B cell (primary cell): ENCODE measurements at regions not wholly inside any gene's neighbourhood (a gene's known extent, or its start where the extent isn't known, plus 50 kb on each side); places are given as distances from the start of the nearest gene placed in this dataset.

Experiments
- ATAC-seq: fragments of 200-7000 bp; cut with Tn5 transposase; one replicate; pipeline ENCODE4 v1.10.0; 2021; ENCODE audit warnings: low read depth, mild to moderate bottlenecking, moderate number of reproducible peaks, moderate library complexity
- CTCF ChIA-PET: fragments of 350-600 bp; sonication (Branson Sonifier 250); formaldehyde crosslinking; loops from one replicate; lab custom pipeline; 2021; ENCODE audit warnings: antibody characterized with exemption, inconsistent platforms; lab: Charles Lee
- POLR2A ChIA-PET: fragments of 350-600 bp; sonication (Branson Sonifier 250); formaldehyde crosslinking; loops from one replicate; lab custom pipeline; 2021; ENCODE audit warnings: antibody characterized with exemption; lab: Charles Lee
- DNase-seq: peaks from one replicate; pipeline ENCODE4 v3.0.0; 2013
- H2AFZ ChIP-seq: 2 replicates; pipeline ENCODE4 v1.6.1; 2012; ENCODE audit warnings: mild to moderate bottlenecking, low read depth, low read length; ENCODE audit not compliant: insufficient read depth, poor library complexity, severe bottlenecking
- H3K27ac ChIP-seq, 2 donors: 1 replicate in 1 of 2; 2 replicates in 1 of 2; pipeline ENCODE4 v1.5.1; 2012 to 2013; ENCODE audit warnings: low read length in 2 of 2, mild to moderate bottlenecking in 2 of 2, moderate library complexity in 1 of 2
- H3K27me3 ChIP-seq, 4 experiments: fragments of 200-600 bp in 1 of 4; sonication (generic) in 1 of 4; replicated peaks in 1 of 4; 1 replicate in 2 of 4; 2 replicates in 2 of 4; pipeline versions ENCODE4 v1.6.1 to v1.7.0; 2013 to 2016; ENCODE audit warnings: low read length in 3 of 4, mild to moderate bottlenecking in 2 of 4, mixed read lengths in 1 of 4, moderate library complexity in 1 of 4; ENCODE audit not compliant: insufficient read depth in 4 of 4, control insufficient read depth in 3 of 4; ENCODE audit errors: control extremely low read depth in 1 of 4
- H3K36me3 ChIP-seq, 2 experiments: replicated peaks in 1 of 2; 1 replicate in 1 of 2; 2 replicates in 1 of 2; pipeline versions ENCODE4 v1.6.1 to v1.7.1; 2013; ENCODE audit warnings: low read length in 1 of 2; ENCODE audit not compliant: insufficient read depth in 2 of 2, control insufficient read depth in 1 of 2; ENCODE audit errors: control extremely low read depth in 1 of 2, extremely low read depth in 1 of 2
- H3K4me1 ChIP-seq, 2 donors: fragments of 200-600 bp in 1 of 2; sonication (generic) in 1 of 2; 1 replicate in 1 of 2; 2 replicates in 1 of 2; pipeline versions ENCODE4 v1.5.1 to v1.6.1; 2013 to 2017; ENCODE audit warnings: low read length in 2 of 2; ENCODE audit not compliant: control insufficient read depth in 2 of 2, insufficient read depth in 2 of 2
- H3K4me2 ChIP-seq: replicated peaks from 2 replicates; pipeline ENCODE3; 2012; ENCODE audit warnings: mild to moderate bottlenecking, low read depth, low read length; ENCODE audit not compliant: poor library complexity, severe bottlenecking
- H3K4me3 ChIP-seq, 5 experiments: fragments of 200-600 bp in 1 of 5; sonication (generic) in 1 of 5; 1 replicate in 3 of 5; 2 replicates in 2 of 5; pipeline versions ENCODE4 v1.5.1 to v1.7.0; 2011 to 2016; ENCODE audit warnings: low read length in 4 of 5, mild to moderate bottlenecking in 4 of 5, low read depth in 2 of 5, control low read depth in 1 of 5, moderate library complexity in 1 of 5; ENCODE audit not compliant: insufficient read depth in 1 of 5; ENCODE audit errors: control extremely low read depth in 1 of 5, extremely low read depth in 1 of 5
- H3K79me2 ChIP-seq: fragments of 200-600 bp; sonication (generic); one replicate; pipeline ENCODE4 v1.6.0; 2016; ENCODE audit warnings: low read length; ENCODE audit not compliant: control insufficient read depth, insufficient read depth
- H3K9ac ChIP-seq: fragments of 200-600 bp; sonication (generic); 2 replicates; pipeline ENCODE4 v1.6.1; 2017; ENCODE audit warnings: mild to moderate bottlenecking, low read length, moderate library complexity
- H3K9me3 ChIP-seq, 3 donors: one replicate each; pipeline versions ENCODE4 v1.6.1 to v1.7.1; 2013; ENCODE audit warnings: low read length in 2 of 3; ENCODE audit not compliant: control insufficient read depth in 2 of 3, insufficient read depth in 1 of 3; ENCODE audit errors: control extremely low read depth in 1 of 3
- H4K20me1 ChIP-seq: 2 replicates; pipeline ENCODE4 v1.6.0; 2012; ENCODE audit warnings: mild to moderate bottlenecking, low read length; ENCODE audit not compliant: insufficient read depth, control insufficient read depth, poor library complexity, severe bottlenecking
- H3K27ac Mint-ChIP-seq: one replicate; pipeline ENCODE4 v1.8.0; 2021; ENCODE audit warnings: mixed read lengths
- H3K27me3 Mint-ChIP-seq: one replicate; pipeline ENCODE4 v1.8.0; 2021; ENCODE audit warnings: mixed read lengths
- H3K4me1 Mint-ChIP-seq: one replicate; pipeline ENCODE4 v1.8.0; 2021; ENCODE audit warnings: mixed read lengths
- H3K4me3 Mint-ChIP-seq: one replicate; pipeline ENCODE4 v1.8.0; 2021; ENCODE audit warnings: mixed read lengths
- H3K9me3 Mint-ChIP-seq: one replicate; pipeline ENCODE4 v1.8.0; 2022; ENCODE audit warnings: mixed read lengths; ENCODE audit not compliant: insufficient read depth
- EZH2 ChIP-seq: IDR thresholded peaks from 2 replicates; pipeline ENCODE4 v1.6.1; 2012; ENCODE audit warnings: borderline replicate concordance, low read depth, mild to moderate bottlenecking, moderate library complexity, low read length; ENCODE audit not compliant: insufficient read depth, poor library complexity, severe bottlenecking
- WGBS: methylation state at CpG from one replicate; pipeline ENCODE4 v1.1.5; 2013; ENCODE audit warnings: missing lambda C conversion rate; ENCODE audit not compliant: insufficient coverage; 5-methylcytosine and 5-hydroxymethylcytosine counted together
- intact Hi-C: fragments of 100-400 bp; cut with micrococcal nuclease; formaldehyde crosslinking; loops from one replicate; pipeline ENCODE4 v1.10.0; 2022
- TF ChIP-seq, protein P1 (sequence below): fragments of 200-600 bp; IDR thresholded peaks from one replicate; pipeline ENCODE4 v1.8.0; 2022; ENCODE audit warnings: antibody characterized with exemption, mild to moderate bottlenecking

DNA sequence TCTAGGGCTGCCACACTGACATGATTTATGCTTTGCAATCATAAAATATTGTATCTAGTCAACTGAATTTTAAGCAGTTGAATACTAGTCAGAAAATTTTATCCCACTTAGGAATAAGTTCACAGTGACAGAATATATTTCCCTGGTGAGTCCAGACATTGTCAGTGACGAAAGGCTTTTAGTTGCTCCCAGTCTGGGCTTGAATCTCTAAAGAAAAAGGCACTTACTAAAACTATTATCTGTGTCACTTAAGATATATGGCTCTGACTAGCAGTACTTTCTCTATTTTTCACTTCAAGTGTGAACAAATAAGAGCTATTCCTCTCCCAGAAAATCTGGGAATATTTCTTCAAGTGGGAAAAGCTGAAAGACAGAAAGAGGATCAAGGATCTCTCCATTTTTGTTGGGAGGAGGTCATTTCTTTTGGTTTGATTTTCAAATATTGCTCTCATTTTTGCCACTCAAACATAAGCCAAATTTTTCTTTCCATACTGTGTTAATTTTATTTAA, 1262.3 kb upstream of the USP15 start:
- CTCF ChIA-PET: no interaction called here
- ATAC-seq: no peak
- Mint-ChIP-seq H3K9me3 (no peaks in the 10 kb centered on the region), H3K27me3 (no peaks in the 10 kb centered on the region), H3K4me1 (no peaks in the 10 kb centered on the region), H3K27ac (no peak overlapping the region), H3K4me3 (no peak overlapping the region)
- intact Hi-C loops: no loop called here
- no peaks in the 10 kb centered on the region for H3K79me2 ChIP-seq
- H3K4me3 ChIP-seq: no peak overlapping the region
- H3K4me1 ChIP-seq: no peaks in the 10 kb centered on the region
- POLR2A ChIA-PET: no interaction called here
- peaks cover 0 to 4% (median 2%) of the 10 kb centered on the region in 3 donors for H3K9me3 ChIP-seq
- H3K36me3 ChIP-seq: no peaks in the 10 kb centered on the region
- DNase-seq: no peak
- no peak overlapping the region for H3K4me2 ChIP-seq
- H3K27ac ChIP-seq: no peak overlapping the region
- no peaks in the 10 kb centered on the region for H4K20me1 ChIP-seq
- no peak overlapping the region for H3K9ac ChIP-seq
- no peaks in the 10 kb centered on the region for H3K27me3 ChIP-seq
- TF ChIP-seq, protein P1, sequence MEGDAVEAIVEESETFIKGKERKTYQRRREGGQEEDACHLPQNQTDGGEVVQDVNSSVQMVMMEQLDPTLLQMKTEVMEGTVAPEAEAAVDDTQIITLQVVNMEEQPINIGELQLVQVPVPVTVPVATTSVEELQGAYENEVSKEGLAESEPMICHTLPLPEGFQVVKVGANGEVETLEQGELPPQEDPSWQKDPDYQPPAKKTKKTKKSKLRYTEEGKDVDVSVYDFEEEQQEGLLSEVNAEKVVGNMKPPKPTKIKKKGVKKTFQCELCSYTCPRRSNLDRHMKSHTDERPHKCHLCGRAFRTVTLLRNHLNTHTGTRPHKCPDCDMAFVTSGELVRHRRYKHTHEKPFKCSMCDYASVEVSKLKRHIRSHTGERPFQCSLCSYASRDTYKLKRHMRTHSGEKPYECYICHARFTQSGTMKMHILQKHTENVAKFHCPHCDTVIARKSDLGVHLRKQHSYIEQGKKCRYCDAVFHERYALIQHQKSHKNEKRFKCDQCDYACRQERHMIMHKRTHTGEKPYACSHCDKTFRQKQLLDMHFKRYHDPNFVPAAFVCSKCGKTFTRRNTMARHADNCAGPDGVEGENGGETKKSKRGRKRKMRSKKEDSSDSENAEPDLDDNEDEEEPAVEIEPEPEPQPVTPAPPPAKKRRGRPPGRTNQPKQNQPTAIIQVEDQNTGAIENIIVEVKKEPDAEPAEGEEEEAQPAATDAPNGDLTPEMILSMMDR: no peak
- TF ChIP-seq EZH2: no peak
- no peak overlapping the region for H2AFZ ChIP-seq
- no CpG with 5 or more reads among the region's 1 CpG for WGBS

DNA sequence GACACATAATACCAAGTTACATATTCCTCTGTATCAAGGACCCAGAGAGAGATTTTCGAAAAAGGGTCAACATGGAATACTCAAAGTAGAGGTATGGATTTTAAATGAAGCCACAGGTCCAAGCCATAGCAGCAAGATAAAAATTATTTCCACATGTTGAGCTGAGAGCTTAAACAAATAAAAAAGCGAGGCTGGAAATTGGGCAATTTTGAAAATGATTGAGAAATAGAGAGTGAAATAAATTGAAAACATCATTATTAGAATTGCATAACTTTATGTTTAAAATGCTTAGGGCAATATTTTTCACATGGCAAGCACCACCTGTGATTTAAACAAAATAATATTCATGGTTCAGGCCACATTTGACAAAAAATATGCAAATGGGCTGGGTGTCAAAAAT, 1251.0 kb upstream of the USP15 start:
- H3K27ac Mint-ChIP-seq: no peak overlapping the region
- no peak overlapping the region for H3K9ac ChIP-seq
- no peak overlapping the region for H3K4me3 ChIP-seq
- POLR2A ChIA-PET: no interaction called here
- no peaks in the 10 kb centered on the region for H3K27me3 ChIP-seq
- no CpG with 5 or more reads among the region's 2 CpGs for WGBS
- no peaks in the 10 kb centered on the region for H3K4me1 ChIP-seq
- H3K4me3 Mint-ChIP-seq: no peak overlapping the region
- H4K20me1 ChIP-seq: no peaks in the 10 kb centered on the region
- no peak overlapping the region for H2AFZ ChIP-seq
- no peak for DNase-seq
- no peak for ATAC-seq
- H3K36me3 ChIP-seq: no peaks in the 10 kb centered on the region
- TF ChIP-seq, protein P1: no peak
- no peak for TF ChIP-seq EZH2
- no peaks in the 10 kb centered on the region for H3K79me2 ChIP-seq
- intact Hi-C loops: no loop called here
- no peaks in the 10 kb centered on the region for H3K9me3 ChIP-seq
- no peaks in the 10 kb centered on the region for H3K27me3 Mint-ChIP-seq
- H3K27ac ChIP-seq: no peak overlapping the region
- CTCF ChIA-PET: no interaction called here
- H3K4me1 Mint-ChIP-seq: no peaks in the 10 kb centered on the region
- no peak overlapping the region for H3K4me2 ChIP-seq
- H3K9me3 Mint-ChIP-seq: peaks cover 3% of the 10 kb centered on the region
